ENCODE measurements at regions not wholly inside any gene's neighbourhood (a gene's known extent, or its start where the extent isn't known, plus 50 kb on each side); places are given as distances from the start of the nearest gene placed in this dataset.

GRCh38 chr5:96023518-96023917 lies 61.9 kb upstream of the ELL2 start:
- H3K27ac Mint-ChIP-seq = no peak overlapping the region
- H3K9me3 Mint-ChIP-seq = no peaks in the 10 kb centered on the region
- H3K36me3 Mint-ChIP-seq = no peaks in the 10 kb centered on the region
- DNase-seq (ENCODE audit: low spot score in 2 of 2) (no peak), ATAC-seq (no peak)

GRCh38 chr5:96022971-96023370 lies 61.3 kb upstream of the ELL2 start:
- no peak for DNase-seq (ENCODE audit: low spot score in 2 of 2)
- no peaks in the 10 kb centered on the region for H3K9me3 Mint-ChIP-seq
- H3K36me3 Mint-ChIP-seq = no peaks in the 10 kb centered on the region
- H3K27ac Mint-ChIP-seq = no peak overlapping the region
- ATAC-seq = no peak

- ATAC-seq = no peak
- H3K27ac Mint-ChIP-seq = no peak overlapping the region
Measured at GRCh38 chr5:96017951-96018350, 56.3 kb upstream of the ELL2 start.

GRCh38 chr5:96016216-96016615 lies 54.6 kb upstream of the ELL2 start:
- Mint-ChIP-seq H3K36me3 (no peaks in the 10 kb centered on the region), H3K9me3 (no peaks in the 10 kb centered on the region), H3K27ac (no peak overlapping the region)
- DNase-seq (ENCODE audit: low spot score in 2 of 2) = no peak
- ATAC-seq = no peak

More at GRCh38 chr5:96017951-96018350, 56.3 kb upstream of the ELL2 start:
- Mint-ChIP-seq H3K36me3 (no peaks in the 10 kb centered on the region), H3K9me3 (no peaks in the 10 kb centered on the region)
- DNase-seq (ENCODE audit: low spot score in 2 of 2) = no peak

- ATAC-seq (no peak), DNase-seq (ENCODE audit: low spot score in 2 of 2) (no peak)
- Mint-ChIP-seq H3K27ac (no peak overlapping the region), H3K9me3 (no peaks in the 10 kb centered on the region), H3K36me3 (no peaks in the 10 kb centered on the region)
Measured at GRCh38 chr5:96015709-96016108, 54.1 kb upstream of the ELL2 start.

- DNase-seq (ENCODE audit: low spot score in 2 of 2) = no peak
- Mint-ChIP-seq H3K9me3 (no peaks in the 10 kb centered on the region), H3K36me3 (no peaks in the 10 kb centered on the region), H3K27ac (no peak overlapping the region)
- no peak for ATAC-seq
Measured at GRCh38 chr5:96014395-96014794, 52.7 kb upstream of the ELL2 start.

- no peaks in the 10 kb centered on the region for H3K9me3 Mint-ChIP-seq
- no peak overlapping the region for H3K27ac Mint-ChIP-seq
- DNase-seq (ENCODE audit: low spot score in 2 of 2) = no peak
- ATAC-seq = no peak
- H3K36me3 Mint-ChIP-seq = no peaks in the 10 kb centered on the region
Measured at GRCh38 chr5:96013254-96013653, 51.6 kb upstream of the ELL2 start.

- no peak for ATAC-seq
- no peak for DNase-seq (ENCODE audit: low spot score in 2 of 2)
- no peaks in the 10 kb centered on the region for H3K36me3 Mint-ChIP-seq
- H3K9me3 Mint-ChIP-seq = no peaks in the 10 kb centered on the region
- H3K27ac Mint-ChIP-seq = no peak overlapping the region
Measured at GRCh38 chr5:96012399-96012798, 50.7 kb upstream of the ELL2 start.
